ENCODE measurements at regions not wholly inside any gene's neighbourhood (a gene's known extent, or its start where the extent isn't known, plus 50 kb on each side); places are given as distances from the start of the nearest gene placed in this dataset.

- Histone ChIP-seq H2BK15ac (ENCODE audit: low read length) (no peak overlapping the region), H3K9me3 (ENCODE audit: insufficient read depth in 2 of 2, low read depth in 1 of 2, low read length in 1 of 2) (no peaks in the 10 kb centered on the region), H3K79me2 (ENCODE audit: control insufficient read depth in 1 of 2, insufficient read depth in 2 of 2, low read length in 2 of 2) (no peaks in the 10 kb centered on the region), H3K36me3 (ENCODE audit: control insufficient read depth in 2 of 4, insufficient read depth in 4 of 4, low read length in 3 of 4) (no peaks in the 10 kb centered on the region), H2AFZ (ENCODE audit: low read length) (no peak overlapping the region), H3K79me1 (ENCODE audit: low read depth, low read length) (no peaks in the 10 kb centered on the region), H3K56ac (replicated peaks; ENCODE audit: insufficient read length, low read depth, low read length) (no peak overlapping the region), H2BK20ac (ENCODE audit: low read length) (no peak overlapping the region), H3K4me2 (ENCODE audit: insufficient read depth in 1 of 2, low read depth in 2 of 2, low read length in 2 of 2) (no peak overlapping the region), H3K23ac (ENCODE audit: insufficient read length) (no peak overlapping the region), H4K5ac (ENCODE audit: insufficient read length, low read depth, low read length) (no peak overlapping the region), H2AK5ac (ENCODE audit: low read depth, low read length) (no peak overlapping the region), H3K27ac (ENCODE audit: low read depth, low read length) (no peak overlapping the region), H3K27me3 (replicated peaks in 1 of 4; ENCODE audit: control insufficient read depth in 3 of 4, extremely low read depth in 1 of 4, insufficient read depth in 3 of 4, low read length in 3 of 4) (no peaks in the 10 kb centered on the region), H3K18ac (ENCODE audit: extremely low read depth, low read length) (no peak overlapping the region), H4K8ac (ENCODE audit: extremely low read depth, insufficient read depth, low read length) (no peak overlapping the region), H2BK12ac (ENCODE audit: low read depth, low read length) (no peak overlapping the region), H3K9ac (replicated peaks in 1 of 4; ENCODE audit: extremely low read depth in 1 of 4, low read depth in 3 of 4, low read length in 3 of 4) (no peak overlapping the region), H4K20me1 (replicated peaks in 1 of 2; ENCODE audit: control insufficient read depth in 1 of 2, insufficient read depth in 2 of 2, low read length in 2 of 2) (no peaks in the 10 kb centered on the region), H2BK5ac (ENCODE audit: low read depth, low read length) (no peak overlapping the region), H3K4me1 (replicated peaks in 1 of 4; ENCODE audit: control insufficient read depth in 3 of 4, insufficient read depth in 4 of 4, low read length in 3 of 4) (no peaks in the 10 kb centered on the region; a peak in 1 of 7 replicates), H4K91ac (replicated peaks; ENCODE audit: insufficient read length, low read length) (no peak overlapping the region), H3K4ac (replicated peaks; ENCODE audit: insufficient read length, low read depth, low read length) (no peak overlapping the region), H3K4me3 (ENCODE audit: extremely low read depth in 1 of 4, insufficient read depth in 2 of 4, low read depth in 3 of 4, low read length in 4 of 4) (no peak overlapping the region), H3K23me2 (ENCODE audit: low read depth, low read length) (no peaks in the 10 kb centered on the region), H3K14ac (ENCODE audit: insufficient read length) (no peak overlapping the region), H2BK120ac (replicated peaks; ENCODE audit: low read depth, low read length) (no peak overlapping the region)
- TF ChIP-seq NRF1 (IDR thresholded peaks at IDR 0.05; ENCODE audit: low read depth, low read length) (no peak), RBBP5 (IDR thresholded peaks at IDR 0.05; ENCODE audit: borderline replicate concordance, low read depth, low read length) (no peak), SP1 (IDR thresholded peaks at IDR 0.05; ENCODE audit: low read depth, low read length) (no peak), JUND (IDR thresholded peaks at IDR 0.05; ENCODE audit: low read length) (no peak), CBX8 (IDR thresholded peaks at IDR 0.05; ENCODE audit: borderline replicate concordance, low read depth, low read length) (no peak), RAD21 (IDR thresholded peaks at IDR 0.05 in 1 of 2, conservative IDR thresholded peaks at IDR 0.05 in 1 of 2; ENCODE audit: low read depth in 2 of 2, low read length in 2 of 2) (no peak), SIRT6 (IDR thresholded peaks at IDR 0.05; ENCODE audit: low read length) (no peak), HDAC2 (IDR thresholded peaks at IDR 0.05; ENCODE audit: borderline replicate concordance in 1 of 2, low read depth in 2 of 2, low read length in 2 of 2) (no peak), ATF3 (IDR thresholded peaks at IDR 0.05; ENCODE audit: insufficient read depth, low read depth, low read length) (no peak), CHD1 (IDR thresholded peaks at IDR 0.05; ENCODE audit: low read depth, low read length) (no peak), USF2 (IDR thresholded peaks at IDR 0.05; ENCODE audit: low read length) (no peak), BACH1 (IDR thresholded peaks at IDR 0.05; ENCODE audit: low read length) (no peak), CREB1 (IDR thresholded peaks at IDR 0.05) (no peak)
- FAIRE-seq (no peak), DNase-seq (ENCODE audit: low read depth in 1 of 2, low spot score in 2 of 2) (no peak)
- CTCF ChIA-PET (ENCODE audit: partially characterized antibody): no interaction called here
- POLR2A ChIA-PET (ENCODE audit: partially characterized antibody): no interaction called here
- WGBS, 2 experiments (ENCODE audit: extremely low coverage in 1 of 2, insufficient coverage in 1 of 2, insufficient read length in 1 of 2, insufficient replicate concordance in 2 of 2, low coverage in 1 of 2, low lambda C conversion rate in 2 of 2, missing lambda C conversion rate in 1 of 2): 75% methylated on average over 2 of the region's 2 CpGs; no CpG with 5 or more reads in 1 of the 2 experiments
Measured at GRCh38 chr2:192536922-192537624, 342.3 kb upstream of the TMEFF2 start.
